VCaP (cell line): ENCODE measurements at regions not wholly inside any gene's neighbourhood (a gene's known extent, or its start where the extent isn't known, plus 50 kb on each side); places are given as distances from the start of the nearest gene placed in this dataset.

Experiments used
- H3K27ac ChIP-seq: fragments of 450-650 bp; 2 replicates; pipeline ENCODE4 v1.5.1; 2017
- CTCF ChIP-seq: fragments of 450-650 bp; conservative IDR thresholded peaks from 2 replicates; pipeline ENCODE4 v1.5.1; 2017; ENCODE audit warnings: mild to moderate bottlenecking, moderate library complexity

GRCh38 chr9:90441814-90442213, 200.8 kb downstream of the DIRAS2 start:
- no peak overlapping the region for H3K27ac ChIP-seq
- TF ChIP-seq CTCF = no peak

GRCh38 chr9:90442723-90443122, 199.9 kb downstream of the DIRAS2 start:
- H3K27ac ChIP-seq = no peak overlapping the region
- no peak for TF ChIP-seq CTCF

- H3K27ac ChIP-seq = no peak overlapping the region
- no peak for TF ChIP-seq CTCF
Measured at GRCh38 chr9:90444609-90445204, 197.9 kb downstream of the DIRAS2 start.

- no peak for TF ChIP-seq CTCF
- H3K27ac ChIP-seq = no peak overlapping the region
Measured at GRCh38 chr9:90445391-90445790, 197.2 kb downstream of the DIRAS2 start.

GRCh38 chr9:90446200-90446948, 196.2 kb downstream of the DIRAS2 start:
- no peak overlapping the region for H3K27ac ChIP-seq
- no peak for TF ChIP-seq CTCF

- H3K27ac ChIP-seq = no peak overlapping the region
- no peak for TF ChIP-seq CTCF
Measured at GRCh38 chr9:90447773-90448172, 194.9 kb downstream of the DIRAS2 start.

- TF ChIP-seq CTCF = no peak
- H3K27ac ChIP-seq = no peak overlapping the region
Measured at GRCh38 chr9:90449213-90449925, 193.3 kb downstream of the DIRAS2 start.
